GM21529 (cell line): ENCODE measurements at regions not wholly inside any gene's neighbourhood (a gene's known extent, or its start where the extent isn't known, plus 50 kb on each side); places are given as distances from the start of the nearest gene placed in this dataset.
"Not testable (repeated sequence)": the region's sequence is repeated elsewhere in the genome, so short reads cannot be mapped to it uniquely, and the experiment has no call there.

Experiments
- ATAC-seq: cut with Tn5 transposase; IDR thresholded peaks from one replicate; pipeline ENCODE4 v1.9.1; 2021; ENCODE audit not compliant: unreplicated experiment

GRCh38 chr5:60489377-60489776, 210.6 kb downstream of the DEPDC1B start:
- no peak for ATAC-seq

GRCh38 chr5:60488466-60489130, 211.4 kb downstream of the DEPDC1B start:
- no peak for ATAC-seq

GRCh38 chr5:60487885-60488442, 212.0 kb downstream of the DEPDC1B start:
- no peak for ATAC-seq

- no peak for ATAC-seq
These were observed 212.5 kb downstream of the DEPDC1B start for GRCh38 chr5:60487476-60487875.

- ATAC-seq: no peak
These were observed 214.6 kb downstream of the DEPDC1B start for GRCh38 chr5:60485361-60485760.

GRCh38 chr5:60483050-60483449, 216.9 kb downstream of the DEPDC1B start:
- ATAC-seq: no peak

GRCh38 chr5:60482301-60482700, 217.7 kb downstream of the DEPDC1B start:
- ATAC-seq: no peak

GRCh38 chr5:60479542-60479941, 220.4 kb downstream of the DEPDC1B start:
- no peak for ATAC-seq

GRCh38 chr5:60477849-60478248, 222.1 kb downstream of the DEPDC1B start:
- no peak for ATAC-seq

- no peak for ATAC-seq
These were observed 226.3 kb downstream of the DEPDC1B start for GRCh38 chr5:60473654-60474053.

- ATAC-seq: not testable (repeated sequence)
These were observed 226.9 kb downstream of the DEPDC1B start for GRCh38 chr5:60473027-60473426.

- no peak for ATAC-seq
These were observed 229.1 kb downstream of the DEPDC1B start for GRCh38 chr5:60470881-60471280.

GRCh38 chr5:60469286-60469685, 230.7 kb downstream of the DEPDC1B start:
- ATAC-seq: no peak

GRCh38 chr5:60463179-60463868, 236.6 kb downstream of the DEPDC1B start:
- no peak for ATAC-seq

GRCh38 chr5:60458666-60459065, 241.3 kb downstream of the DEPDC1B start:
- ATAC-seq: no peak

GRCh38 chr5:60457233-60457632, 242.7 kb downstream of the DEPDC1B start:
- no peak for ATAC-seq

- ATAC-seq: no peak
These were observed 244.4 kb downstream of the DEPDC1B start for GRCh38 chr5:60455589-60455988.

GRCh38 chr5:60454277-60454676, 245.7 kb downstream of the DEPDC1B start:
- ATAC-seq: not testable (repeated sequence)

GRCh38 chr5:60453186-60453976, 246.6 kb downstream of the DEPDC1B start:
- ATAC-seq: no peak

GRCh38 chr5:60448600-60448999, 251.4 kb downstream of the DEPDC1B start:
- ATAC-seq: no peak

- ATAC-seq: no peak
These were observed 252.5 kb downstream of the DEPDC1B start for GRCh38 chr5:60447488-60447920.
